SK-N-MC (cell line): ENCODE measurements at regions not wholly inside any gene's neighbourhood (a gene's known extent, or its start where the extent isn't known, plus 50 kb on each side); places are given as distances from the start of the nearest gene placed in this dataset.

Experiments
- EZH2 ChIP-seq: fragments of 200-600 bp; sonication (generic); IDR thresholded peaks from one replicate; pipeline ENCODE4 v1.6.1; 2017; ENCODE audit warnings: antibody characterized with exemption
- FOXP2 ChIP-seq: optimal IDR thresholded peaks from 2 replicates; pipeline ENCODE3; 2011; ENCODE audit warnings: mild to moderate bottlenecking, moderate library complexity; ENCODE audit not compliant: insufficient read depth; ENCODE audit errors: extremely low read length, control extremely low read depth
- POLR2AphosphoS5 ChIP-seq: IDR thresholded peaks from 2 replicates; pipeline ENCODE4 v1.6.1; 2012; ENCODE audit warnings: mild to moderate bottlenecking, low read depth, low read length, borderline replicate concordance

- no peak for TF ChIP-seq EZH2
- no peak for TF ChIP-seq POLR2AphosphoS5
- no peak for TF ChIP-seq FOXP2
These were observed 252.5 kb downstream of the BCOR start for GRCh38 chrX:39845233-39845632.
